Tibial nerve (tissue), 4 donors: ENCODE measurements at regions not wholly inside any gene's neighbourhood (a gene's known extent, or its start where the extent isn't known, plus 50 kb on each side); places are given as distances from the start of the nearest gene placed in this dataset.

ENCODE experiments used
- CTCF ChIP-seq, 5 experiments: fragments of 200-600 bp in 3 of 5; fragments of 450-650 bp in 2 of 5; sonication (generic) in 3 of 5; IDR thresholded peaks; one replicate each; pipeline ENCODE4 v1.5.1; 2016 to 2019; ENCODE audit warnings: antibody characterized with exemption in 5 of 5, mild to moderate bottlenecking in 3 of 5, moderate library complexity in 2 of 5
- EP300 ChIP-seq, 2 donors: sonication (generic); formaldehyde crosslinking; IDR thresholded peaks; one replicate each; pipeline ENCODE4 v1.6.1; 2017; ENCODE audit warnings: antibody characterized with exemption in 2 of 2, mild to moderate bottlenecking in 1 of 2

- TF ChIP-seq CTCF (IDR thresholded peaks at IDR 0.05), result no peak
- TF ChIP-seq EP300 (IDR thresholded peaks at IDR 0.05), result no peak
These were observed 1395.1 kb downstream of the NCAM2 start for GRCh38 chr21:22393324-22393723.
